HCEC 1CT (cell line): ENCODE measurements at regions not wholly inside any gene's neighbourhood (a gene's known extent, or its start where the extent isn't known, plus 50 kb on each side); places are given as distances from the start of the nearest gene placed in this dataset.
"Not testable (repeated sequence)": the region's sequence is repeated elsewhere in the genome, so short reads cannot be mapped to it uniquely, and the experiment has no call there.

Experiments
- DNase-seq: peaks from one replicate; pipeline ENCODE4 v3.0.0-alpha.2; 2017

DNA sequence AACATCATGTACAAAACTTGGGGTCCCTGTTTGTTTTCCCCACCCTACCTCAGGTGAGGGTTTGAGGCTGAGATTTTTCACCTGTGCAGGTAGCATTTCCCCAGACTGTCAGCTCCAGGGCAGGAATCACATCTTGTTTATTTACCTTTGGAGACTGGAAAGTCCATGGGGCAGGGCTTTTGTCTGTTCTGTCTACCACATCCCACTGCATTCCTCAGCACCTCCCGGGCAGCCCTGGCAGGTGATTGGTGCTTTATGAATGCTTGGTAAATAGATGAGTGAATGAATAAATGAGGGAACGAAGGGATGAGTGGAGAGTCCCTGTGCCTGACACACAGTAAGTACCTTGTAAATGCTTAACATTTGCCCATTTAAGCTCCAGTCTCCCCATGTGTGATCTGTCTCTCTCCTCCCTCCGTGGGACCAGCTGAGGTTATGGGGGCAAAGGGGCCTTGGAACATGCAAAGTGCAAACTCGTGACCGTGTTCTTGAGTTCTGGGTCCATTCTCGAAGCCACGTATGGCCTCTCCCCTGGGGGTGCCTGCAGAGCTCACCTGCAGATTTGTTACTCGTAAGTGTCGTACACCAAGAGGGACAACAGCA lies 69.7 kb upstream of the PMEPA1 start:
- no peak for DNase-seq

DNA sequence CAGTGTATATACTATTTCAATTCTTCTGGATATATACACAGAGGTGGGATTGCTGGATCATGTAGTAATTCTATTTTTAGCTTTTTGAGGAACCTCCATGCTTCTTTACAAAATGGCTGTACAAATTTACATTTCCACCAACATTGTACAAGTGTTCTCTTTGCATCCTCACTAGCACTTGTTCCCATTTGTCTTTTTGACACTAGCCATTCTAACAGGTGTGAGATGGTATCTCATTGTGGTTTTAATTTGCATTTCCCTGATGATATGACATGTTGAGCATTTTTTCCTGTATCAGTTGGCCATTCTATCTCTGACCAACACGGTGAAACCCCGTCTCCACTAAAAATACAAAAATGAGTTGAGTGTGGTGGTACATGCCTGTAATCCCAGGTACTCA lies 68.1 kb upstream of the PMEPA1 start:
- DNase-seq: no peak

DNA sequence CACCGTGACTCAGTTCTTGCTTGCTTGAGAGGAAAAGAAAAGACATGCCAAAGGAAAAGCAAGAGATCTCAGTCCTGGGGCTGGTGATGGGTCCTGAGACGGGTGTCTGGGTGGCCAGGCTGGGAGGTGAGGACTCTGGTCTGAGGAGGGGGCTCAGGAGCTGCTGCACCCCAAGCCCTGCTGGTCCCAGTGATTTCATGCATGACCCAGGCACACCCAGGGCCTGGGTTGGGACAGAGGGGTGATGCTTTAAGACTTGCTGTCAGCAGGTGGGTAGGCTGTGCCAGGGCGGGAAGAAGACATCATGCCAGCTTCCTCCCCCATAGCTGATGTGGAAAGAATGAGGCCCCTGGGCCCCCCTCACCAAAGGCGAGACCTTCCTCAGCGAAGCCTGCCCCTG lies 65.1 kb upstream of the PMEPA1 start:
- no peak for DNase-seq

DNA sequence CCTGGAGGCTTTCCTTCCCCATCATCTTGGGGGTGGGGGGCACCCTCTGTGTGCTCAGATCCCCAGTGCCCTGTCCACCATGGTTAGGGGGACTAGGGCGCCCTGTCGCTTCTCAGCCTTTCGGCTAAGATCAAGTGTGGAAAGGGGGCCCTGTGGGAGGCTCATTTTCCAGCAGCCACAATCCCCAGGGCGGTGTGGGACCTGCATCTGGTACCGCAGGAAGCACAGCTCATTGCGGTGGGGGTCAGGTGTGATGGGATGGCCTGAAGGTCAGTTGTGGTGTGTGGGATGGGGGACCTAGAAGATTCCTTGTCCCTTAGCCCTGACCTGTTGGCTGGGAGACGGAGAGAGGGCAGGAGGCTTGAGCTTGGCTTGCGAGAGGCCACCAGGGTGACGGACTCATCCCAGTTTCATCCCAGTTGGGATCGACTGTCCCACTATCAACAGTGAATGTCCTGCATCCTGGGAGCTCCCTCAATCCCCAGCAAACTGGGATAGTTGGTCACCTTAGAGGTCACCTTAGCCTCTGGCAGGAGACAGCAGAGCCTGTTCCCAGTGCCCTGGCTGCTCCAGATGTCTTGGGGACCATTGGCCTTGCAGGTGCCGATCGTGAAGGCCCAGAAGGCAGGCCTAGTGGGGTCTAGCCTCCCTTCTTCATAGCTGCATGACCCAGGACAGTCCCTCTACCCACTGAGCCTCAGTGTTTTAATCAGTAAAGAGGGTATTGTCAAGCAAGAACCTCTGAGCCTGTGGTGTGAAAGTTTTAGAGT lies 64.5 kb upstream of the PMEPA1 start:
- no peak for DNase-seq

DNA sequence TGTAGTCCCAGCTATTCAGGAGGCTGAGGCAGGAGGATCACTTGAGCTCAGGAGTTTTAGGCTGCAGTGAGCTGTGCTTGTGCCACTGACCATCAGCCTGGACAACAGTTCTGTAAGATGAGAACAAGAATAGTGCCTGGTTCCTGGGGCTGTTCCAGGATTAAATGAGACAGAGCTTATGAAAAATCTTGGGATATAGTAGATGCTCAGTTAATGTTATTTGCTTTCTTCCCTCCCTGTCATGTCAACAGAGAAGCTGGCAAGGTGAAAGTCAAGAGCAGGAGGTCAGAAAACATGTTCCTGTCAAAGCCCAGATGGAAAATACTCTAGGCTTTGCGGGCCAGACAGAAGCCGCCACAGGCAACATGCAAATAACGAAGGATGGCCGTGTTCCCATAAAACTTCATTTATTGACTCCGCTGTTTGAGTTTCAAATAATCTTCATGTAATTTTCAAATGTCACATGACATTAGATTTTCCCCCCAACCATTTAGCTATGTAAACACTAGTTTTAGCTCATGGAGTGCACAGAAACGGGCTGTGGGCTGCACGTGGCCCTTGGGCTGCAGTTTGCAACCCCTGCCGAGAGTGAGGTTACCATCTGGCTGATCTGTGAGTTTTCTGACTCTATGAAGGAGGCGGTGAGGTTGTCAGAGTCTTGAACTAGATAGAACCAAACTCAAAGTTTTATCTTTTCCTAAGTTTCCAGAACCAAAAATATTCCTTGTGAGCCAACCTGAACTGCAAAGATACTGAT lies 63.4 kb upstream of the PMEPA1 start:
- no peak for DNase-seq

DNA sequence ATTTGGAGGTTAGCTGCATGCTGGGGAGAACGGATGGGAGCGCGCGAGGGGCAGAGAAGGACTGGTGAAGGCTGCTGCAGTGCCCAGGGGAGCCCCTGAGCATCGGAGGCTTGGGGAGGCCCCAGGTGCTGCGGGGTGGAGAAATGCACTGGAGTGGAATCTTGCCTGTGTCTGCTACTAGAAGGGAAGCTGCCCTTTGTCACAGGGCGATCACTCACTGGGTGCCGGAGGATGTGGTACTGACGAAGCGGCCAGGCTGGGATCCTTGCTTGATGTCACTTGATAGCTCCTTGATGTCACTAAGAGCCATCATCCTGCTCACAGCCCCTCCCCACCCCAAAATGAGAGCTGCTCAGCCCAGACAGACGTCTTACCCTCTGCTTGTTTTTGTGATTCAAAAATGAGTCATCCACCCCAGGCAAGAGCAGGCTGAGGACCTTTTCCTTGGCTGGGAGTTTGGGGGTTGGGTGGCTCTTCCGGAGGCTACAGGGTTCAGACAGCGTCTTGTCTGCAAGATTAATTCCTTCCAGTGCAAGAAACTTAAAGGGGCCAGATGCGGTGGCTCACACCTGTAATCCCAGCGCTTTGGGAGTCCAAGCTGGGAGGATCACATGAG lies 62.6 kb upstream of the PMEPA1 start:
- no peak for DNase-seq

DNA sequence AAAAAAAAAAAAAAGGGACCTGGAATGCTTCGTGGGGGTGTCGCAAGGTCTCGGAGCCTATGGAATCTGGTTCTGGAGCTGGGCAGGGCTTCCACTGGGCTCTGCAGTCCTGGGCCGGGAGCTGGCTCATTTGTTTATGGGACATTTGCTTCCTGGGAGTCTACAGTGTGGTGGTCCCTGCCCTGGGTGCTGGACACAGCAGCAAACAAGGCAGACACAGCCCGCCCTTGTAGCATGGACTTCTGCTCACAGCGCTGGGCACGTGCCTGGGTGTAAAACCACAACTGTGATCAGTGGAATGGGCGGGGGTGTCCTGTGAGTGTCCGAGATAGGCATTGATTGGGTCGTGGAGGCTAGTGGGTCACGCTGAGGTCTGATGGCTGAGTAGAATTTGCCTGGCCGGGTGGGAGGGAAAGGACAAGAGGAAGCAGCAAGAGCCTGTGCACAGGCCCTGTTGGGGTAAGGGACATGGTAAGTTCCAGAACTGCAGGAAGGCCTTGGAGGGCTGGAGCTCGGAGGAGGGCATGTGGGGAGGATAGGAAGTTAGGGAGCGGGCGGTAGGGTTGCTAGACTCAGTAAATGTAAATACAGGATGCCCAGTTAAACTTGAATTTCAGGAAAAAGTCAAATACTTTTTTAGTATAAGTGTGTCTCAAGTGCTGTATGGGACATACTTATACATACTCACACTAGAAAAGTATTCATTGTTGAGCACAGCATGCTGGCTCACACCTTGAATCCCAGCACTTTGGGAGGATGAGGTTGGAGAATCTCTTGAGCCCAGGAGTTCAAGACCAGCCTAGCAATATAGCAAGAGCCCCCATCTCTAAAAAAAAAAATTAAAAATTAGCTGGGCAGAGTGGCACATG lies 61.3 kb upstream of the PMEPA1 start:
- no peak for DNase-seq

DNA sequence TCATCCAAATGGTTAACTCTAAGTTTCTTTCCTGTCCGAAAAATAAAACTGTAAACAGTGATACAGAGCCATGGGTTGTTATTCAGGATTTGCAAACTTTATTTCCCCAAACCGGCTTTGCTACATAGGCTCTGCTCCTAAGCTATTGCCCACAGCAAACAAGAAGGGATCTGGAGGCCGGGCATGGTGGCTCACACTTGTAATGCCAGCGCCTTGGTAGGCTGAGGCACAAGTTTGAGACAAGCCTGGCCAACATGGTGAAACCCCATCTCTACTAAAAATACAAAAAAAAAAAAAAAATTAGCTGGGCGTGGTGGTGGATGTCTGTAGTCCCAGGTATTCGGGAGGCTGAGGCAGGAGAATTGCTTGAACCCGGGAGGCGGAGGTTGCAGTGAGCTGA lies 60.6 kb upstream of the PMEPA1 start:
- not testable (repeated sequence) for DNase-seq

DNA sequence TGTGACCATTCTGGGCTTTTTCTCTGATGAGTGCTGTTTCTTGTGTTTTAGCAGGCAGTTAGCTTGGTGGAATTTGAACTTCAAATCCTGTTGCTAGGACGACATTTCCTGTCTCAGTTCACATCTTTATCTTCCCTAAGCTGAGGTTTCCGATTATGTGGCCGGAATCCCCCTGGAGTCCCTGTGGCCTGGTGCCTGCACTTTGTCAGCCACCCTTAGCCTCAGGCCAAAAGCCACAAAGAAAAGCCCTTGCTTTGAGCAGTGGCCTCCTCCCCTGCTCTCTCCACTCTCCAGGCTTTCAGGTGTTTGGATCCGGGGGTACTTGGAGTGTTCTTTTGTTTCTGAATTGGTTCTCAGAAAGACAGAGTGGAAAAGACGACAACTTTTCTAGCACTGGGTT lies 59.9 kb upstream of the PMEPA1 start:
- DNase-seq: no peak

DNA sequence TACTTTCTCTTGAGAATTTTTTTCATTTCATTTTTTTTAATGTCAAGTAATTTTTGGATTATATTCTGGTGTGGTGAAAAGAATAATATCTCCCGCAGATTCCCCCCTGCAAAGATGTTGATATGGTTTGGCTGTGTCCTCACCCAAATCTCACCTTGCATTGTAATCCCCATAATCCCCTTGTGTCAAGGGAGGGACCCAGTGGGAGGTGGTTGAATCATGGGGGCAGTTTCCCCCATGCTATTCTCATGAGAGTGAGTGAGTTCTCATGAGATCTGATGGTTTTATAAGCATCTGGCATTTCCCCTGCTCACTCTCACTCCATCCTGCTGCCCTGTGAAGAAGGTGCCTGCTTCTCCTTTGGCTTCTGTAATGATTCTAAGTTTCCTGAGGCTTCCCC lies 58.7 kb upstream of the PMEPA1 start:
- no peak for DNase-seq

DNA sequence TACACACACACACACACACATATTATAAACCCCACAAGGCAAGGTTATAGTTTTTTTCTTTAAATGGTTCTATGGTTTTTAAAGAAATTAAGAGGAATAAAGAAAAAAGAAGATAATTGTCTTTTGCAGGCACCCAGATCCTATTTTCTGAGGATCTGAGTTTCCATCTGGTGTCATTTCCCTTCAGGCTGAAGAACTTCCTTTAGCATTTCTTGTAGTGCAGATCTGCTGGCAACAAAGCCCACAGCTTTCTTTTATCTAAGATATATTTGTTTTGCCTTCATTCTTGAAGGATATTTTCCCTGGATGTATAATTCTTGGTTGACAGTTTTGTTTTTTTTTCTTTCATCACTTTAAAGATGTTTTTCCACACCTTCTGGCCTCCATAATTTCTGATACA lies 57.6 kb upstream of the PMEPA1 start:
- no peak for DNase-seq

DNA sequence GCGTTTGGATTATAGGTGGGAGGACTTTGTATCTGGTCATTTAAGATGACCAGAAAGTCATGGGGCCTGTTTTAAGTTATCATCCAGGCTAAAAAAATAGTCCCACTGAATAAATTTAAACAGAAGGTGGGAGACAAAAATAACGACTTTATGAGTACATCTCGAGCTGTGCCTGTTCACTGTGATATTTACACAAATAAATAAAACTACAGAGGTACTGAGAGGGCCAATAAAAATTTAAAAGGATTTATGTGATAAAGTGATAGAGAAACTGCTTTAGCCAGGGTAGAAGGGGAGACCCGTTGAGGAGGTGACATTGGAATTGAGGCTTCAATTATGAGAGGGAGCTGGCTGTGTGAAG lies 53.4 kb upstream of the PMEPA1 start:
- no peak for DNase-seq

DNA sequence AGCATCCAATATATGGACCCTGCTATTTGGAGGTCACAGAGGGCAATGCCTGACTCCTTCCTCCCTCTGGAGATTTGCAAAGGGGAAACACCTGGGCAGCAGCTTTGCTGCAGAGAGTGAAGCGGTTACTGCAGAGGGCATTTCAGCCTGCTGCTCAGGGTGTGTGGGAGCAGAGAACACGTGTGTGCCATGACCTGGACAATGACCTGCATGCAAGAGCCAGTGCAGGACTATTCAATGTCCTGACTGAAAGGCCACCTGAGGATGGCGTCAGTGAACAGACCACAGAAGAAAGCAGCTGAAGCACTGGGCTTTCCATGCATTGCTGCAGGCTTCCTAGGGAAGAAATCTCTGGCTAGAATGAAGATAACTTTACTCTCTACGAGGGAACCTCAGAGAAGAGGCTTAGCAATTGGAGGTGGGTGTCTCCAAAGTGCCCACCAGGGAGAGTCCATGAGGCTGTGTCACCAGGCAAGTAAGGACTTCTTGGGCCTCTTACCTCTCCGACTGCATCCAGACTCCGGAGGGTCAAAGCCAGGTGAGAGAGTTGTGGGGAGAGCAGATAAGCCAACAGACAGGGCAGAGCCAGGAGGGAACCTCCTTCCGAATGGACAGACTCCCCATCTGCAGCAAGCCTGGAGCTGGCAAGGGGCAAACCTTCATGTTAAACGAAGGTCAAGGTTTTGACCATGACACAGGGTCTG lies 52.9 kb upstream of the PMEPA1 start:
- DNase-seq: no peak

DNA sequence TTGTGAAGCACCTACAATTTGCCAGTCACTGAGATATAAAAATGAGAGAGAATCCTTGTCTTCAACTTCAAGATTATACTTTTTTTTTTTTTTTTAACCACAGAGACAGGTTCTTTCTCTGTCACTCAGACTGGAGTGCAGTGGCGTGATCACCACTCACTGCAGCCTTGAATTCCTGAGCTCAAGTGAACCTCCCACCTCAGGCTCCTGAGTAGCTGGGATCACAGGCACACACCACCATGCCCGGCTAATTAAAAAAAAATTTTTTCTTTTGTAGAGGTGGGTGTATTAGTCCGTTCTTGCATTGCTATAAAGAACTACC lies 51.6 kb upstream of the PMEPA1 start:
- DNase-seq: no peak

DNA sequence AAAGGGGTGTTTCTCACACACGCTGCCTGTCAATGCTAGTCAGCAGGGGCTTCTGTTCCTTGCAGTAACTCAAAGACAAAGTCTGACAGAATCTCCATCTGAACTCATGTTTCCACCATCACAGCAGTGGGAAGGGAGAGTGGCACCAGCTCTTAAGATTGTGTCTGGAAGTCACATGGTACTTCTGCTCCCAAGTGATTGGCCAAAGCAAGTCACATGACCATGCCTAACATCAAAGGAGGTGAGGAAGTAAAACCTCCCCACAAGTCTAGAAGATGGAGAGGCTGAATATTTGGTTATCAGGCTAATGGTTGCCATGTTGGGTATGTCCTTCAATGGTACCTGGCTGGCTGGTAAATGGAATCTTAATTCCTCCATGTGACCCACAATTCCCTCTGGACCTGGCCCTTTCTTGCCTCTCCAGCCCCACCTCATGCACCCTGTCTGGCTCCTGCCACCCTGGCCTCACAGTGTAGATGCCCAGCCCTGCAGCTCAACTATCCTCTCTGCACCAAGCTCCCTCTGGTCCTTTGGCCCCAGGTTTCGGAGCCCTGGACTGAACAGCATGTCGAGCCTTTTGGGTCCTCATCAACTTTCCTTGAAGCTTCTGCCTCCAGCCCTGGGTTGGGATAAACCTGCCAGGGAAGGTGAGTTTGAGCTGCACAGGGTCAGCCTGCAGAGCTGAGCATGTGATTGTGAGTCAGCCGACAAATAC lies 51.0 kb upstream of the PMEPA1 start:
- no peak for DNase-seq

DNA sequence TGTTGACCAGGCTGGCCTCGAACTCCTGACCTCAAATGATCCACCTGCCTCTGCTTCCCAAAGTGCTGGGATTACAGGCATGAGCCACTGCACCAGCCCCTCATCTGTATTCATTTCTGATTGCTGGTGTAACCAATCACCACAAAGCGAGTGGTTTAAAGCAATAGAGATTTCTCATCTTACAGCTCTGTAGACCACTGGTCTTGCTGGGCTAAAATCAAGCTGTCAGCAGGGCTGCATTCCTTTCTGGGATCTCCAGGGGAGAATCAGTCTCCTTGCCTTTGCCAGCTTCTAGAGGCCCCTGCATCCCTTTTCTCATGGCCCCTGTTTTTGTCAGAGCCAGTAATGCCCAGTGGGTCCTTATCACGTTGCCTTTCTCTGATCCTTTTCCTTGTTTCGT lies 49.9 kb upstream of the PMEPA1 start:
- no peak for DNase-seq
